ENCODE measurements at regions not wholly inside any gene's neighbourhood (a gene's known extent, or its start where the extent isn't known, plus 50 kb on each side); places are given as distances from the start of the nearest gene placed in this dataset.
"Not testable (repeated sequence)": the region's sequence is repeated elsewhere in the genome, so short reads cannot be mapped to it uniquely, and the experiment has no call there.

GRCh38 chr7:142583446-142583845 is 165.8 kb upstream of the PRSS1 start:
- H3K36me3 ChIP-seq, result no peaks in the 10 kb centered on the region
- no peak overlapping the region for H3K27ac ChIP-seq
- 5 to 8% methylated on average over 2 of the region's 2 CpGs for WGBS, 2 donors
- no peak for TF ChIP-seq POLR2A (IDR thresholded peaks at IDR 0.05)
- TF ChIP-seq CTCF (IDR thresholded peaks at IDR 0.05), result no peak
- intact Hi-C loops (cut with DNase I), result no loop called here
- no peaks in the 10 kb centered on the region for H3K27me3 ChIP-seq
- no peak for DNase-seq
- no peaks in the 10 kb centered on the region for H3K9me3 ChIP-seq
- H3K4me1 ChIP-seq, result peaks cover 0 to 7% (median 0%) of the 10 kb centered on the region in 3 donors
- no peak overlapping the region for H3K4me3 ChIP-seq

- Histone ChIP-seq H3K9me3 (no peaks in the 10 kb centered on the region), H3K27me3 (no peaks in the 10 kb centered on the region), H3K36me3 (no peaks in the 10 kb centered on the region), H3K4me3 (no peak overlapping the region), H3K27ac (no peak overlapping the region), H3K4me1 (peaks cover 0 to 7% (median 0%) of the 10 kb centered on the region in 3 donors)
- TF ChIP-seq CTCF (IDR thresholded peaks at IDR 0.05) (no peak), POLR2A (IDR thresholded peaks at IDR 0.05) (no peak)
- intact Hi-C loops (cut with DNase I), result no loop called here
- 97 to 98% methylated on average over 3 of the region's 3 CpGs for WGBS, 2 donors
- DNase-seq, result no peak
Measured at GRCh38 chr7:142582351-142582750, 166.9 kb upstream of the PRSS1 start.

- TF ChIP-seq CTCF (IDR thresholded peaks at IDR 0.05), result no peak
- no peak for TF ChIP-seq POLR2A (IDR thresholded peaks at IDR 0.05)
- Histone ChIP-seq H3K9me3 (no peaks in the 10 kb centered on the region), H3K36me3 (no peaks in the 10 kb centered on the region), H3K27ac (no peak overlapping the region), H3K4me1 (peaks cover 0 to 7% (median 0%) of the 10 kb centered on the region in 3 donors), H3K27me3 (no peaks in the 10 kb centered on the region), H3K4me3 (no peak overlapping the region)
- DNase-seq, result no peak
- intact Hi-C loops (cut with DNase I), result no loop called here
- 32 to 60% methylated on average over 3 of the region's 4 CpGs for WGBS, 2 donors
Measured at GRCh38 chr7:142581341-142581740, 167.9 kb upstream of the PRSS1 start.

- Histone ChIP-seq H3K4me1 (peaks cover 0 to 7% (median 0%) of the 10 kb centered on the region in 3 donors), H3K4me3 (no peak overlapping the region), H3K27me3 (no peaks in the 10 kb centered on the region), H3K36me3 (no peaks in the 10 kb centered on the region), H3K9me3 (no peaks in the 10 kb centered on the region), H3K27ac (no peak overlapping the region)
- DNase-seq, result no peak
- intact Hi-C loops (cut with DNase I), result no loop called here
- WGBS, 2 donors, result 63 to 80% methylated on average over 1 of the region's 1 CpG
- no peak for TF ChIP-seq POLR2A (IDR thresholded peaks at IDR 0.05)
Measured at GRCh38 chr7:142579946-142580345, 169.3 kb upstream of the PRSS1 start.

GRCh38 chr7:142575351-142575750 is 173.9 kb upstream of the PRSS1 start:
- DNase-seq; H3K27me3 ChIP-seq; H3K9me3 ChIP-seq; H3K4me3 ChIP-seq; H3K36me3 ChIP-seq; H3K4me1 ChIP-seq; H3K27ac ChIP-seq; intact Hi-C loops (cut with DNase I): not testable (repeated sequence)
- 100% methylated on average over 3 of the region's 25 CpGs; no CpG with 5 or more reads in 1 of the 2 donors for whole genome bisulfite sequencing, 2 donors

- intact Hi-C loops (cut with DNase I), result no loop called here
Measured at GRCh38 chr7:142571581-142571980, 177.7 kb upstream of the PRSS1 start.

More at GRCh38 chr7:142571581-142571980, 177.7 kb upstream of the PRSS1 start:
- H3K4me3 ChIP-seq, result no peak overlapping the region
- WGBS, 2 donors, result 81 to 82% methylated on average over 3 of the region's 3 CpGs
- H3K4me1 ChIP-seq, result no peaks in the 10 kb centered on the region
- no peaks in the 10 kb centered on the region for H3K36me3 ChIP-seq
- H3K9me3 ChIP-seq, result no peaks in the 10 kb centered on the region
- peaks cover 0 to 13% (median 0%) of the 10 kb centered on the region in 4 donors for H3K27me3 ChIP-seq
- no peak for TF ChIP-seq CTCF (IDR thresholded peaks at IDR 0.05)
- no peak for TF ChIP-seq POLR2A (IDR thresholded peaks at IDR 0.05)
- DNase-seq, result no peak
- H3K27ac ChIP-seq, result no peak overlapping the region
